B cell (primary cell): ENCODE measurements at regions not wholly inside any gene's neighbourhood (a gene's known extent, or its start where the extent isn't known, plus 50 kb on each side); places are given as distances from the start of the nearest gene placed in this dataset.

Source experiments
- ATAC-seq: fragments of 200-7000 bp; cut with Tn5 transposase; one replicate; pipeline ENCODE4 v1.10.0; 2021; ENCODE audit warnings: low read depth, mild to moderate bottlenecking, moderate number of reproducible peaks, moderate library complexity
- CTCF ChIA-PET: fragments of 350-600 bp; sonication (Branson Sonifier 250); formaldehyde crosslinking; loops from one replicate; lab custom pipeline; 2021; ENCODE audit warnings: antibody characterized with exemption, inconsistent platforms; lab: Charles Lee
- POLR2A ChIA-PET: fragments of 350-600 bp; sonication (Branson Sonifier 250); formaldehyde crosslinking; loops from one replicate; lab custom pipeline; 2021; ENCODE audit warnings: antibody characterized with exemption; lab: Charles Lee
- DNase-seq: peaks from one replicate; pipeline ENCODE4 v3.0.0; 2013
- H2AFZ ChIP-seq: 2 replicates; pipeline ENCODE4 v1.6.1; 2012; ENCODE audit warnings: mild to moderate bottlenecking, low read depth, low read length; ENCODE audit not compliant: insufficient read depth, poor library complexity, severe bottlenecking
- H3K27ac ChIP-seq, 2 donors: 1 replicate in 1 of 2; 2 replicates in 1 of 2; pipeline ENCODE4 v1.5.1; 2012 to 2013; ENCODE audit warnings: low read length in 2 of 2, mild to moderate bottlenecking in 2 of 2, moderate library complexity in 1 of 2
- H3K27me3 ChIP-seq, 4 experiments: fragments of 200-600 bp in 1 of 4; sonication (generic) in 1 of 4; replicated peaks in 1 of 4; 1 replicate in 2 of 4; 2 replicates in 2 of 4; pipeline versions ENCODE4 v1.6.1 to v1.7.0; 2013 to 2016; ENCODE audit warnings: low read length in 3 of 4, mild to moderate bottlenecking in 2 of 4, mixed read lengths in 1 of 4, moderate library complexity in 1 of 4; ENCODE audit not compliant: insufficient read depth in 4 of 4, control insufficient read depth in 3 of 4; ENCODE audit errors: control extremely low read depth in 1 of 4
- H3K36me3 ChIP-seq, 2 experiments: replicated peaks in 1 of 2; 1 replicate in 1 of 2; 2 replicates in 1 of 2; pipeline versions ENCODE4 v1.6.1 to v1.7.1; 2013; ENCODE audit warnings: low read length in 1 of 2; ENCODE audit not compliant: insufficient read depth in 2 of 2, control insufficient read depth in 1 of 2; ENCODE audit errors: control extremely low read depth in 1 of 2, extremely low read depth in 1 of 2
- H3K4me1 ChIP-seq, 2 donors: fragments of 200-600 bp in 1 of 2; sonication (generic) in 1 of 2; 1 replicate in 1 of 2; 2 replicates in 1 of 2; pipeline versions ENCODE4 v1.5.1 to v1.6.1; 2013 to 2017; ENCODE audit warnings: low read length in 2 of 2; ENCODE audit not compliant: control insufficient read depth in 2 of 2, insufficient read depth in 2 of 2
- H3K4me2 ChIP-seq: replicated peaks from 2 replicates; pipeline ENCODE3; 2012; ENCODE audit warnings: mild to moderate bottlenecking, low read depth, low read length; ENCODE audit not compliant: poor library complexity, severe bottlenecking
- H3K4me3 ChIP-seq, 5 experiments: fragments of 200-600 bp in 1 of 5; sonication (generic) in 1 of 5; 1 replicate in 3 of 5; 2 replicates in 2 of 5; pipeline versions ENCODE4 v1.5.1 to v1.7.0; 2011 to 2016; ENCODE audit warnings: low read length in 4 of 5, mild to moderate bottlenecking in 4 of 5, low read depth in 2 of 5, control low read depth in 1 of 5, moderate library complexity in 1 of 5; ENCODE audit not compliant: insufficient read depth in 1 of 5; ENCODE audit errors: control extremely low read depth in 1 of 5, extremely low read depth in 1 of 5
- H3K79me2 ChIP-seq: fragments of 200-600 bp; sonication (generic); one replicate; pipeline ENCODE4 v1.6.0; 2016; ENCODE audit warnings: low read length; ENCODE audit not compliant: control insufficient read depth, insufficient read depth
- H3K9ac ChIP-seq: fragments of 200-600 bp; sonication (generic); 2 replicates; pipeline ENCODE4 v1.6.1; 2017; ENCODE audit warnings: mild to moderate bottlenecking, low read length, moderate library complexity
- H3K9me3 ChIP-seq, 3 donors: one replicate each; pipeline versions ENCODE4 v1.6.1 to v1.7.1; 2013; ENCODE audit warnings: low read length in 2 of 3; ENCODE audit not compliant: control insufficient read depth in 2 of 3, insufficient read depth in 1 of 3; ENCODE audit errors: control extremely low read depth in 1 of 3
- H4K20me1 ChIP-seq: 2 replicates; pipeline ENCODE4 v1.6.0; 2012; ENCODE audit warnings: mild to moderate bottlenecking, low read length; ENCODE audit not compliant: insufficient read depth, control insufficient read depth, poor library complexity, severe bottlenecking
- H3K27ac Mint-ChIP-seq: one replicate; pipeline ENCODE4 v1.8.0; 2021; ENCODE audit warnings: mixed read lengths
- H3K27me3 Mint-ChIP-seq: one replicate; pipeline ENCODE4 v1.8.0; 2021; ENCODE audit warnings: mixed read lengths
- H3K4me1 Mint-ChIP-seq: one replicate; pipeline ENCODE4 v1.8.0; 2021; ENCODE audit warnings: mixed read lengths
- H3K4me3 Mint-ChIP-seq: one replicate; pipeline ENCODE4 v1.8.0; 2021; ENCODE audit warnings: mixed read lengths
- H3K9me3 Mint-ChIP-seq: one replicate; pipeline ENCODE4 v1.8.0; 2022; ENCODE audit warnings: mixed read lengths; ENCODE audit not compliant: insufficient read depth
- EZH2 ChIP-seq: IDR thresholded peaks from 2 replicates; pipeline ENCODE4 v1.6.1; 2012; ENCODE audit warnings: borderline replicate concordance, low read depth, mild to moderate bottlenecking, moderate library complexity, low read length; ENCODE audit not compliant: insufficient read depth, poor library complexity, severe bottlenecking
- WGBS: methylation state at CpG from one replicate; pipeline ENCODE4 v1.1.5; 2013; ENCODE audit warnings: missing lambda C conversion rate; ENCODE audit not compliant: insufficient coverage; 5-methylcytosine and 5-hydroxymethylcytosine counted together
- intact Hi-C: fragments of 100-400 bp; cut with micrococcal nuclease; formaldehyde crosslinking; loops from one replicate; pipeline ENCODE4 v1.10.0; 2022
- TF ChIP-seq, protein P1 (sequence below): fragments of 200-600 bp; IDR thresholded peaks from one replicate; pipeline ENCODE4 v1.8.0; 2022; ENCODE audit warnings: antibody characterized with exemption, mild to moderate bottlenecking

DNA sequence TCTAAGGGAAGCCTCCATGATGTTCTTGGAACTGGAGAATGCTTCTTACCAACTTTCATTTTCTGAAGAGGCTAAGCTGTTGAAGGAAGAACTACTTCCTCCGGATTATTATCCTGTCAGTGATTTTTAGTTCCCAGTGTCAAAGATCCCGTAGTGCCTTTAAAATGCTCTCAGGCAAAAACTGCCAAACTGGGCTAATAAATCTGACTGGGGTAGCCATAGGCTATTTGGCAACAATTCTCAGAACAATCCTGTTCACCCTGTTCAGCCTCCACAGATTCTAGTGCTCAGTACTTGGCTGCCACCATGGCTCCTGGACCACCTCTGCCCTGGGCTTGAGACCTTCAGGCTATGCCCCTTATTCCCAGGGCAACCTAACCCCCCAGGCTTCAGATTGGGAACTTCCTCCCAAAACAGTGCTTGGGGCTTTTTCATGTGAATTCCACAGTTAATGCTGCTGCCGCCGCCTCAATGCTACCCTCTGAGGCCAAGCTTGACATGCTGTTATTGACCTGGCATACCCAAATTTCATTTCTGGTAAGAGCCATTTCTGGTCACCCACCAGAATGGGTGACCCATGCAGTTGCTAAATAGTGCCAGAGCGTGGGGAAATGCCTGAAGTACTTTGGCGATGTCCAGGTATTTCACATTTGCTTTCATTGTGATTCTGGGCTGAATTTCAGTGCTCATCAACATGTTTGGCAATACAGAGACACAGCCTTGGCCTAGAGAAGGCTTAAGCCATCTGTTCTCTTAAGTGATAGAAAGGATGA, 110.0 kb upstream of the ARHGAP5 start:
- no peak overlapping the region for H2AFZ ChIP-seq
- no peak overlapping the region for H3K27ac Mint-ChIP-seq
- intact Hi-C loops: no loop called here
- peaks cover 0 to 2% (median 0%) of the 10 kb centered on the region in 3 donors for H3K9me3 ChIP-seq
- H3K27ac ChIP-seq: no peak overlapping the region
- no peak for TF ChIP-seq EZH2
- TF ChIP-seq, protein P1, sequence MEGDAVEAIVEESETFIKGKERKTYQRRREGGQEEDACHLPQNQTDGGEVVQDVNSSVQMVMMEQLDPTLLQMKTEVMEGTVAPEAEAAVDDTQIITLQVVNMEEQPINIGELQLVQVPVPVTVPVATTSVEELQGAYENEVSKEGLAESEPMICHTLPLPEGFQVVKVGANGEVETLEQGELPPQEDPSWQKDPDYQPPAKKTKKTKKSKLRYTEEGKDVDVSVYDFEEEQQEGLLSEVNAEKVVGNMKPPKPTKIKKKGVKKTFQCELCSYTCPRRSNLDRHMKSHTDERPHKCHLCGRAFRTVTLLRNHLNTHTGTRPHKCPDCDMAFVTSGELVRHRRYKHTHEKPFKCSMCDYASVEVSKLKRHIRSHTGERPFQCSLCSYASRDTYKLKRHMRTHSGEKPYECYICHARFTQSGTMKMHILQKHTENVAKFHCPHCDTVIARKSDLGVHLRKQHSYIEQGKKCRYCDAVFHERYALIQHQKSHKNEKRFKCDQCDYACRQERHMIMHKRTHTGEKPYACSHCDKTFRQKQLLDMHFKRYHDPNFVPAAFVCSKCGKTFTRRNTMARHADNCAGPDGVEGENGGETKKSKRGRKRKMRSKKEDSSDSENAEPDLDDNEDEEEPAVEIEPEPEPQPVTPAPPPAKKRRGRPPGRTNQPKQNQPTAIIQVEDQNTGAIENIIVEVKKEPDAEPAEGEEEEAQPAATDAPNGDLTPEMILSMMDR: no peak
- H3K4me3 Mint-ChIP-seq: no peak overlapping the region
- no peak overlapping the region for H3K4me3 ChIP-seq
- H3K79me2 ChIP-seq: no peaks in the 10 kb centered on the region
- H3K4me1 Mint-ChIP-seq: peaks cover 5% of the 10 kb centered on the region
- ChIA-PET POLR2A (no interaction called here), CTCF (no interaction called here)
- 93% methylated on average over 6 of the region's 6 CpGs for WGBS
- no peaks in the 10 kb centered on the region for H3K36me3 ChIP-seq
- no peak overlapping the region for H3K4me2 ChIP-seq
- no peaks in the 10 kb centered on the region for H3K27me3 Mint-ChIP-seq
- DNase-seq (no peak), ATAC-seq (no peak)
- no peaks in the 10 kb centered on the region for H3K27me3 ChIP-seq
- H4K20me1 ChIP-seq: no peaks in the 10 kb centered on the region
- H3K9ac ChIP-seq: no peak overlapping the region
- peaks cover 5 to 9% of the 10 kb centered on the region in 2 donors for H3K4me1 ChIP-seq
- H3K9me3 Mint-ChIP-seq: no peaks in the 10 kb centered on the region

DNA sequence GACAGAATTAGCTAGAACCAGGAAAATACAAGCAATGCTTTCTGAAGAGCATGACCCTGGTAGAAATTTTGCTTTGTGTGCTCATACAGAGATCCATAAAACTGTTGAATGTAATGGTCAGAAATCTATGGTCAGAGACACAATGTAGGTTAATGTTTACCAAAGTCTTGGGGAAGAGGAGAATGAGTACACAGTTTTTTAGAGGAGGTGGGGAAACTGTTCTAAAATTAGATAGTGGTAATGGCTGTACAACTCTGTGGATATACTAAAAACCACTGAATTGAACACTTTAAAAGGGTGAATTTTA, 109.5 kb upstream of the ARHGAP5 start:
- no peaks in the 10 kb centered on the region for H3K9me3 Mint-ChIP-seq
- TF ChIP-seq, protein P1: no peak
- TF ChIP-seq EZH2: no peak
- Histone ChIP-seq H3K27me3 (no peaks in the 10 kb centered on the region), H3K4me1 (peaks cover 5 to 9% of the 10 kb centered on the region in 2 donors), H3K4me2 (no peak overlapping the region), H3K79me2 (no peaks in the 10 kb centered on the region), H2AFZ (no peak overlapping the region), H3K27ac (no peak overlapping the region), H3K9me3 (peaks cover 0 to 2% (median 0%) of the 10 kb centered on the region in 3 donors), H3K4me3 (no peak overlapping the region), H3K36me3 (no peaks in the 10 kb centered on the region), H3K9ac (no peak overlapping the region), H4K20me1 (no peaks in the 10 kb centered on the region)
- peaks cover 5% of the 10 kb centered on the region for H3K4me1 Mint-ChIP-seq
- H3K4me3 Mint-ChIP-seq: no peak overlapping the region
- intact Hi-C loops: no loop called here
- H3K27ac Mint-ChIP-seq: no peak overlapping the region
- ChIA-PET CTCF (no interaction called here), POLR2A (no interaction called here)
- no peaks in the 10 kb centered on the region for H3K27me3 Mint-ChIP-seq
- DNase-seq: no peak
- ATAC-seq: no peak
